AG10803 (cell line): ENCODE measurements at regions not wholly inside any gene's neighbourhood (a gene's known extent, or its start where the extent isn't known, plus 50 kb on each side); places are given as distances from the start of the nearest gene placed in this dataset.

Experiments
- DNase-seq: peaks from one replicate; pipeline ENCODE4 v3.0.0; 2010; ENCODE audit warnings: low read depth
- H3K4me3 ChIP-seq: 2 replicates; pipeline ENCODE4 v1.5.1; 2011; ENCODE audit warnings: mild to moderate bottlenecking, low read length, control low read depth
- TF ChIP-seq, protein P1 (sequence below): conservative IDR thresholded peaks from 2 replicates; pipeline ENCODE4 v1.5.1; 2011; ENCODE audit warnings: mild to moderate bottlenecking, low read length, control low read depth, inconsistent platforms

DNA sequence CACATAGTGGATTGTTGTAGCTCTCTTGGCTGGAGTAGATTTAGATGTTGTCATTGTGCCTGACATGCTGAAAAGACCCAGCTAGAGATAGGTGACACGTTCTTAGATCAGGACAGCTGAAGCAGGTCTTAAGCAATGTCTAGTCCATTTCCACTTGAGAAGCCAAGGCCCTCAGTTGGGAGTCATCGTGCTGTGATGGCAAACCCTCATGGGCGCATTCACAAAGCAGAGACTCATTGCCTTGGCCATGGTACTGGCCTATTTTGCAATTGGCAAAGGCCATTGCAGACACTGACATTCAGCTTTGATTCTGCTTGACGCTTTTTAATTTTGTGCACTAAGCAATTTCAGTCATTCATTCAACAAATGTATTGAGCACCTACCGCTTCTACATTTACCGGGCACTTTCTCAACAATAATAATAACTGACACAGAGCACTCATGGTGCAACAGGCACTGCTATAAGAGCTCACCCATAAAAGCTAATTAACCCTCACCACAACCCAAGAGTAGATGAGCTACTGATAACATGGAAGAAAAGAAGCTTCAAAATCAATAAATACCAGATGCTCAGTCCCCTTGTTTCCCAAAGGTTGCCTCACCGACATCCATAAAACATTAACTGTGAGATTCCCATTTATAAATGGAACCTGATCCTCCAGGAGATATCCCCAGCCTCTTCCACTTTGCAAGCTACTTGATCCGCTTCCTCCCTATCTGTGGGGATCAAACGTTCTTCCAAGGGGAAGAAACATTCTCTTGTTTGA lies 200.1 kb downstream of the TLE3 start:
- DNase-seq, result no peak
- no peak overlapping the region for H3K4me3 ChIP-seq
- TF ChIP-seq, protein P1, sequence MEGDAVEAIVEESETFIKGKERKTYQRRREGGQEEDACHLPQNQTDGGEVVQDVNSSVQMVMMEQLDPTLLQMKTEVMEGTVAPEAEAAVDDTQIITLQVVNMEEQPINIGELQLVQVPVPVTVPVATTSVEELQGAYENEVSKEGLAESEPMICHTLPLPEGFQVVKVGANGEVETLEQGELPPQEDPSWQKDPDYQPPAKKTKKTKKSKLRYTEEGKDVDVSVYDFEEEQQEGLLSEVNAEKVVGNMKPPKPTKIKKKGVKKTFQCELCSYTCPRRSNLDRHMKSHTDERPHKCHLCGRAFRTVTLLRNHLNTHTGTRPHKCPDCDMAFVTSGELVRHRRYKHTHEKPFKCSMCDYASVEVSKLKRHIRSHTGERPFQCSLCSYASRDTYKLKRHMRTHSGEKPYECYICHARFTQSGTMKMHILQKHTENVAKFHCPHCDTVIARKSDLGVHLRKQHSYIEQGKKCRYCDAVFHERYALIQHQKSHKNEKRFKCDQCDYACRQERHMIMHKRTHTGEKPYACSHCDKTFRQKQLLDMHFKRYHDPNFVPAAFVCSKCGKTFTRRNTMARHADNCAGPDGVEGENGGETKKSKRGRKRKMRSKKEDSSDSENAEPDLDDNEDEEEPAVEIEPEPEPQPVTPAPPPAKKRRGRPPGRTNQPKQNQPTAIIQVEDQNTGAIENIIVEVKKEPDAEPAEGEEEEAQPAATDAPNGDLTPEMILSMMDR, result no peak

DNA sequence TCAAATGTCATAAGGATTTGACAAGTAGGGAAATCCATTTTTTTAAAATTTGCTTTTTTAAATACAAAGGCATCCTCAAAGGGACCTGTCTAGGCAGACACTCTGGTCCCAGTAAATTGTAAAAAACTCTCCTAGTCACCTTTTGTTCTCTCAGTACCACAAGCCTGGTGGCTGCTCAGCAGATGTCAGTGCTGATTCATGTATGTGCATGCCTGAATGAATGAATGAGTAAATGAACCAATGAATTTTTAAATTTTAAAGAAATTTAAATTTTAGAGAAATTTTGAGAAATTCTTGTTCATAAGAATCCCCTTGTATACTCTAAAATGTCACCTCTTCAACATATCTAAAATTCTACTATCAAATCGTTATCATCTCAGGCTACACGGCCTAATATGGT lies 199.5 kb downstream of the TLE3 start:
- H3K4me3 ChIP-seq, result no peak overlapping the region
- TF ChIP-seq, protein P1, result no peak
- no peak for DNase-seq

DNA sequence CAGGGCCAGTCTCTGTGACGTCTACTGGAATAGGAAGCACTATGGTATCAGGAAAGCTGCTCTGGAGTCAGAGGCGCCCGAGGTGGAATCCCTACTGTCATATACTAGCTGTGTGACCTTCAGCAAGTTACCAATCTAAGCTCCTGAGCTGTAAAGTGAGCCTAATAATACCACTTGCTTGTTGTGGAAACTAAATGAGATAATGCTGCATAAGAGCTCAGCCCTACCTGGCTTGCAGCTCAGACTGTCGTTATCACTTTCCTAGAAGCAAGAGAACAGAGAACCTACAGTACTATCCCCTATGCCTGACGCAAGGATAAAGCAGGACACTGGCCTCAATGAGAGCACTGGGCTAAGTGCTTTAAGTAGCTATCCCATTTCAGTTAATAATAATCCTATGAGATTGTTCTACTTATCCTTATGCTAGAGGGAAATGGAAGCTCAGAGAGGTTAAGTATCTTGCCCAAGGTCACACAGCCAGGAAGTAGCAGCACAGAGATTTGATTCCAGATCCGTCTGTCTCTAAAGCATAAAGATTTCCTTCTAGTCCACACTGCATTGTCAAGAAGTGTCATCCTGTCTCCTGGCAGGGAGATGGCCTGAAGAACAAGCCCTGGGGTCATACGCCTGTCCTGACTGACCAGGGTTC lies 195.2 kb downstream of the TLE3 start:
- TF ChIP-seq, protein P1, result no peak

DNA sequence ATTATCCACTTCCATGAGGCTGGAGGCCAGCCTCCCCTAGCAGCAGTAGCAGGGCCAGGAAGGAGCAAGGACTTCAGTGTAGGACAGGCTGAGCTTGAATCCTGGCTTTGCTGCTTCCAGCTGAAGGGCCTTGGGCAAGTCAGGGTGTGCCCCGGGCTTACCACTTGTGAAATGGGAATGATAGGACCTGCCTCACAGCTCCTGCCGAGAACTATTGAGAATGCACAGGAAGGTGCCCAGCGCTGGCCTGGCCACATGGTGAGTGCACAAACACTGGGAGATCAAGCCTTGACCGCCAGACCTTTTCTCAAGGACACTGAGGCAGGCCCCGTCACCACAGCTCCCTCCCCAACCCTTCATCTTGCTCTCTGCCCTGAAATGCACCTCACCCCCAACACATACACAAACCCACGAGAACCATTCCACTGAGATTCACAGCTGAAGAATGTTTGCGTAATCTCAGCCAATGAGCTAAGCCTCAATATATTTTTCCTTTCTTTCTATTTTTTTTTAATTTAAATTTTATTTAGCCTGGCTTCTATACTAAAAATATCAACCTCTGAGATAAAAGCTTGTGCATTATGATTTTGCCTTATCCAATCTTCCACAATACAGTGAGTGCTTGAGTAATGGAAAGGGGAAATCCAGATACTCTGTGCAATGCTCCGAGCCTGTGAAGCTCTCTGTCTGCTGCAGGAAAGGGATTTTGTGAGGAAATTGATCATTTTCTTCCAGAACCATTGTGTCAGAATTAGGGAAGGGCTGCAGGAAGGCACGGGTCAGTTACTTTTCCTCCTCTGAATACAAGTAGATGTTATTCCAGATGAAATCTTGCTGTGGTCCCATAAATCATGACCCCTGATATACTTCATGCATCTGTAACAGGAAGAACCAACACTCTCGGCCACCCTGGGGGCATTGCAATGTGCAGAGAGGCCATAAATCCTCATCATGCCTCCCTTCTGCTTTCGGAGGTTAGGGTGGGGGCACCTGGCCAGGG lies 193.9 kb downstream of the TLE3 start:
- peak; percentile 60 for DNase-seq
- TF ChIP-seq, protein P1, result no peak
- no peak overlapping the region for H3K4me3 ChIP-seq

More for the DNA sequence above, 195.2 kb downstream of the TLE3 start:
- DNase-seq, result no peak
- no peak overlapping the region for H3K4me3 ChIP-seq

DNA sequence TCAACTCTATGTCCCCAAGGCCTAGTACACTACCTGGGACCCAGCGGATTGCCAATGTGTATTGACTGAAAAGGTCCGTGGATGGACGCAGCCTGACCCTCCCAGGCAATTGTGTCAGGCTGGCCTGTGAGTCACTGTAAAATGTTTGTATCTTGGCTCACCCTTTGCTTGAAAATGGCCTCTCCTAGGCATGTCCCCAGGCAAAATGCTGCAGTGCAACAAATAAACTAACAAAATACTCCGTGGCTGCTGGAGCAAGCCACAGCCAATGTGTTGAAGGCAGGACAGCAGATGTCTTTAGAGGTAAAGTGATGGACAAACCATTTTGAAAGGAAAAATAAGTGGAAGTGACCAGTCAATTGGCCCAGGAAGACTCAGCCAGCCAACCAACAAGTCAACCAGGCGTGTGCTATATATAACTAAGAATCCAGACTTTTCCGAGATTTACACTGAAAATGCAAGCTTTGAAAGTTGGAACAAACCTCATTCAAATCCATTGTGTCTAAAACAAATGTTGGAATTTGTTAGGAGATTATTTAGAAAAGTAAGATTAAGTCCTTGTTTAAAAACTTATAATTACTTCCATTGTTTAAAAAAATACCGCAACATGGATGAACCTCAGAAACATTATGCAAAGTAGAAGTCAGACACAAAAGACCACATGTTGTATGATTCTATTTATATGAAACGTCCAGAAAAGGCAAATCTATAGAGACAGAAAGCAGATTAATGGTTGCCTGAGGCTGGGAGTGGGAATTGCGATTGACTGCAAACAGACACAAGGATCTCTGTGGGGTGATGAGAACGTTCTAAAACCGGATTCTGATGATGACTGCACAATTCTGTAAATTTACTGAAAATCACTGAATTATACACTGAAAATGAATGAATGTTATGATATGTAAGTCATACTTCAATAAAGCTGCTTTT lies 191.2 kb downstream of the TLE3 start:
- no peak for DNase-seq
- TF ChIP-seq, protein P1, result no peak
- H3K4me3 ChIP-seq, result no peak overlapping the region

DNA sequence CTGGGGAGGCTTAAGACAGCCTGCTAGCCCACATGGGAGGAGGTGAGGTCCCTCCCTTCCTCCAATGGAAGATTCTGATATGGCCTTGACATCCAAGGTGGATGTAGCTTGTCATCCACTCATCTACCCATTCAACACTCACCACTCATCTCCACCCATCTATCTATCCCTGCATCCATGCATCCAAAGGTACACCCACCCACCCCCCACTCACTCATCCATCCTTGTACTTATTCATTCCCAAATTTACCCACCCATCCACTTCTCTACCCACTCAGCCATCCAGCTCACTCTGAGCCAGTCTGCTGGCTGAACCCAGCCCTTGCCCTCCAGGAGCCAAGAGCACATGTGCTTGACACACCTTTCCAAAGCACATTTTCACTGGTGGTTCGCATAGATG lies 189.7 kb downstream of the TLE3 start:
- TF ChIP-seq, protein P1, result no peak
- DNase-seq, result no peak
- H3K4me3 ChIP-seq, result no peak overlapping the region
